ENCODE measurements at regions not wholly inside any gene's neighbourhood (a gene's known extent, or its start where the extent isn't known, plus 50 kb on each side); places are given as distances from the start of the nearest gene placed in this dataset.

DNA sequence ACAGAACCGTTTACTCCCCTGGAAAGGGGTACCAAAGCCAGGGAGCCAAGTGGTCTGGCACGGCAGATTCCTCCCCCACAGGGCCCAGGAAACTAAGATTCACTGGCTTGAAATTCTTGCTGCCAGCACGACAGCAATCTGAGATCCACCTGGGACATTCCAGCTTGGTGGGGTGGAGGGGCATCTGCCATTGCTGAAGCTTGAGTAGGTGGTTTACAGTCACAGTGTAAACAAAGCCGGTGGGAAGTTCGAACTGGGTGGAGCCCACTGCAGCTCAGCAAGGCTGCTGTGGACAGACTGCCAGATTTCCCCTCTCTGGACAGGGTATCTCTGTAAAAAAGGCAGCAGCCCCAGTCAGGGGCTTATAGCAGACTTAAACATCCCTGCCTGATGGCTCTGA is 901.7 kb upstream of the LRRTM1 start:
- no peak for DNase-seq (ENCODE audit: low spot score)

DNA sequence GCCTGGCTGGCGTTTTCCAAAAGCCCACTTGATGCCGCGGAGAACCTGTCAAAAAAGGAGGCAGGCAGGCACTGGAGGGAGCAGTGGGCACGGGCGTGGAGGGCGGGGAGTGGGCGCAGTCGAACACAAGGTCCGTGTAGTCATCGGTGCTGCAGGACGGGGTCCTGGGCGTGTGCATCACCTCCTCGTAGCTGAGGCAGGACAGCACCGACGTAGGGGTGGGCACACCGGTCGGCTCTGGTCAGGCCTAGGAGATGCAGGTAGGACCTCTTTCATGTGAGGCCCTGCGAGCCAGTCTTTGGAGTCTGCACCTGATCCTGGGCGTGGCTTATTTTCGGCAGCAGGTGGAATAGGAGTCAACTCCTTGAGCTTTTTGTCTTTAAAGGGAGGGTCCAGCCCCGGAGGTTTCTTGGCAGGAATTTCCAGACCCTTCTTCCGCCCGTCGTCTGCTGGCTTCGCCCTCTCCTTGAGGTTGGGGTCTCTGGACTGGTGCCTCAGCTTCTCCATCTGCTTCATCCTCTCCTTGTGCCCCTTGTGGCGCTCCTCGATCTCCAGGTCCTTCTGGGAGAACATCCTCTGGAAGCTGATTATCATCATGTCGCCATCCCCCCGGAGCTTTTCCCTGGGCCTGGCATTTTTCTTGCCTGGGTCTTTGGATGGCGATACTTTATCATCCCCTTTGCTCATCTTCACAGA is 892.5 kb upstream of the LRRTM1 start:
- DNase-seq (ENCODE audit: low spot score), result no peak

DNA sequence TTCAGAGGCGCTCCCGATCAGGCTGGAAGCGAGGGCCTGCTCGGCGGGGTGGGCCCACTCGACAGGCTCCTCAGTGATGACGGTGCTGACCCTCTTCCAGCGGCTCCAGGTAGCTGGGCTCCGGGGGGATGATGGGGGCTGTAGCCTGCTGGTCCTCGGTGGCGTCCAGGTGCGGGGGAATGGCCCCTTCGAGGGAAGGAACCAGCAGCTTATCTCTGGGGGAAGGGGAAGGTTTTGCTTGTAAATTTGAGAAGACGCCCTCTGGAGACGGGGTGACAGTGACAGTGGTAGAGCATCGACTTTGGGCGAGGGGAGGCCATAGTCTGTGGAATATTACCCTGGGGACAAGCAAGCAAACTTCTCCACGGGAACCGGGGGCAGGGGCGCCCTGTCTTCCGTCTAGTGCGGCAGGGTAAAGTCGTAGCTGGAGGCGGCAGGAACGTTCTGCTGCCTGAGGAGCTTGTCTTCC is 891.9 kb upstream of the LRRTM1 start:
- DNase-seq (ENCODE audit: low spot score), result peak; percentile 46

GRCh38 chr2:81195774-81196382 is 891.3 kb upstream of the LRRTM1 start:
- DNase-seq (ENCODE audit: low spot score), result peak; percentile 41

DNA sequence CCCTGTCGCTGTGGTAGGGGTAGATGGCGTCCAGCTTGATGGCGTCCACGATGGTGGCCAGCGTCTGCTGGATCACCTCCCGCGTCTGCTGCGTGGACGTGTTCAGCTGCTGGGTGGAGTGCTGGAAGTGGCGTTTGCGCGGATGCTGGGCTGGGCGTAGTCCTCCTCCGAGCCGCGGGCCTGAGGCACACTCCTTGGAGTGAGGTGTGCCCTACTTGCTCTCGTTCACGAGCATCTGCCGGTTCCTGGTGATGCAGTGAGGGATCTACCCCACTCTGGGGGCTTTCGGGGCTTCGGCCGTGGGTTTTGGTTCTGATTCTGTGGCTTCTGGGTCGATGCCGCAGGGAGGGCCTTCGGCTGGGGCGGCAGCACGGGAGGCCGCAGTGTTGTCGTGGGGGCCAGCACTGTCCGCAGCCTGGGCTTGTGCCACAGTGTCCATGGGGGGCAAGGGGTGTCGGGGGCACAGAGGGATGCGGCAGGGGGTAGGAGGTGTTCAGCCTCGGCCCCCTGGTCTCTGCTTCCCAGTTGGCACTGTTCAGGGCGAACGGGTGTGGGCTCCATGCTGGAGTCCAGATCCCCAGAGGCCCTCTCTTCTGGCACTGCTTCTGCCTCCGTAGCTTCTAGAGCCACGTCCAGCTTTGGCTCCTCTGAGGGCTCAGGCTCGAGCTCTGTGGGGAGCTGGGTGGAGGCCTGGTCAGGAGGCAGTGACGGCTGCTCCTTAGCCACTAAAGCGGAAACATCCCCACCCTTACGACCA is 890.6 kb upstream of the LRRTM1 start:
- DNase-seq (ENCODE audit: low spot score), result no peak

- no peak for DNase-seq (ENCODE audit: low spot score)
Measured at GRCh38 chr2:81194581-81194980, 890.0 kb upstream of the LRRTM1 start.

GRCh38 chr2:81194176-81194575 is 889.6 kb upstream of the LRRTM1 start:
- DNase-seq (ENCODE audit: low spot score), result no peak

GRCh38 chr2:81181845-81182244 is 877.3 kb upstream of the LRRTM1 start:
- DNase-seq (ENCODE audit: low spot score), result no peak

GRCh38 chr2:81171447-81171846 is 866.9 kb upstream of the LRRTM1 start:
- no peak for DNase-seq (ENCODE audit: low spot score)

DNA sequence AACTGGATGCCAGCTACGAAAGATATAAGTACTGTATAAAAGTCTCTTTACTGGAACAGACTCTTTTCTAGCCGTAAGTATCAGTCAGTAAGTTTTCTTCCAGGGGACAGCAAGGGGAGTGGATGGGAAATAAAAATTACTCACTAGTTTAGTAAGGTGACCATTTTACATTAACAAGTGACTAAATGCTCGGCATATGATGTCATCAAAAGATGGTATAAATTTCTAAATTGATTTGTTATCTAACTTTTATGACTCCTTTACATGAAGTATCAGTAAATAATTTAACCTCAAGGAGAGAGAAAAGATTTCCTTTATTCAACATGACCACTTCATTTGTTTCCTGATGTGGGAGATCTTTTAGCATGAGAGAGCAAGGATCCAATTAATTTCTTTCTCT is 859.0 kb upstream of the LRRTM1 start:
- no peak for DNase-seq (ENCODE audit: low spot score)

GRCh38 chr2:81158505-81158904 is 854.0 kb upstream of the LRRTM1 start:
- no peak for DNase-seq (ENCODE audit: low spot score)

- no peak for DNase-seq (ENCODE audit: low spot score)
Measured at GRCh38 chr2:81148323-81148722, 843.8 kb upstream of the LRRTM1 start.

DNA sequence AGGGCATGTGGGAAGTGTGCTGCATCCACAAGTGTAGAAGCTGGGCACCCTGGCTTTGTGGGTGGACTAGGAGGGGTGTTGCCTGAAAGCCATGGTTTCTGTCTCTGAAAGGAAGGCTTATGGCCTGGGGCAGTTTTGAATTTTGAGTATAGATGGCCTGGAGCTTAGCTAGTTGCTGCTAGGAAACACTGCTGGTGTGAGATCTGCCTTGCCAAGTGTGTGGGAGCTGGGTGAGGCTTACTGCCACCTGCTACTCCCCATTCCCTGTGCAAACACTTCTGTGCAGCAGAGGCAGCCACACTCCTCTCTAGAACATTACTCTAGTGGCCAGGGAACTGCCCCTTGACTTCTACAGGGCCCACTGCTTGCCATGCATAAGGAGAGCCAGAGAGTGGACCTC is 831.7 kb upstream of the LRRTM1 start:
- DNase-seq (ENCODE audit: low spot score), result no peak

- no peak for DNase-seq (ENCODE audit: low spot score)
Measured at GRCh38 chr2:81097361-81097760, 792.8 kb upstream of the LRRTM1 start.

DNA sequence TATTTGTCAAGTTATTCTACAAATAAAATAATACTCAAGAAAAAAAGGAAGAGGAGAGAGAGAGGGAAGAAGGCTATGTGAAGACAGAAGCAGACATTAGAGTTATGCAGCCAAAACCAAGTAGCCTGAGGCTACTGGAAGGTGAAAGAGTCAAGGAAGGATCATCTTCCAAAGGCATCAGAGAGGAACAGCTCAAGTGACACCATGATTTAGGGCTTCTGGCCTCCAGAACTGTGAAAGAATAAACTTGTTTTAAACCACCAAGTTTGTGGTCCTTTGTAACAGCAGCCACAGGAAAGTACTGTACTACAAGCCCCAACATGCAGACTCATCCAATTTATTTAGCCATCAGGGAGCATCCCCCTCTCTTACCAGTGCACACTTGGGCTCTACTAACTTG is 788.5 kb upstream of the LRRTM1 start:
- no peak for DNase-seq (ENCODE audit: low spot score)

GRCh38 chr2:81087646-81088045 is 783.1 kb upstream of the LRRTM1 start:
- DNase-seq (ENCODE audit: low spot score), result no peak

DNA sequence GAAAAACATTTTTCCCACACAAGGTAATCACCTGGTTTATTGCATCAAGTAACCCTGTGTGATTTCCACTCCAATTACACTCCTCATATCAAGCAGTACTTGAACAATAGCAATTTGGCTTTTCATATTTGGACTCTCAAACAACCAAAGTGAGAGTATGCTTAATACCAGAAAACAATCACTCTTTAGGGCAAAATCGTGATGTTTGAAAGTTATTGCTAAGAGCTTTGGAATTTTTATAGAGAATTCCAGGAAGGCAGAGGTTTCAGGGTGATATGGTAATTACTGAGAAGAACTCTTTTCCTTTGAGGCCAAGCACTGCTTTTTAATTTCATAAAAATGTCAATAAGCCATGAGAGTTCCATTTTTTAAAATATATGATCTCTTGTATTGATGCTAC is 779.5 kb upstream of the LRRTM1 start:
- no peak for DNase-seq (ENCODE audit: low spot score)

- no peak for DNase-seq (ENCODE audit: low spot score)
Measured at GRCh38 chr2:81078631-81079030, 774.1 kb upstream of the LRRTM1 start.

GRCh38 chr2:81078102-81078501 is 773.5 kb upstream of the LRRTM1 start:
- no peak for DNase-seq (ENCODE audit: low spot score)

DNA sequence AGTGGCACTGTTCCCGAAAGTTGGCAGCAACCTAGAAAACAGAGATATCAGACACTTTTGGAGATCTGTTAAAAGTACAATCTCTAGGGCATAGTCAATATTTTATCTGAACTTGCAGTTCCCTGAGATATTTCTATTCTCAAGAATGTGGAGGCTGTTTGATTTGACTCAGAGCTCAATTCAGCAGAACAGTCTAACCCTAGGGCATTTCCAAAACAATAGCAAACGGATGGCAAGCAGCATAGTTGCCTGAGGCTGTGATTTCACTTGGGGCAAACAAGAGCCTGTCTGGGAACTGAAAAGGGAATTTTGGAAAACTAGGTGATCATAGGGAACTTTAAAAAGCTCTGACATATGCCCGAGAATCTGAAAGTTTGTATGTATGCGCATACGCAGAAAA is 772.8 kb upstream of the LRRTM1 start:
- DNase-seq (ENCODE audit: low spot score), result no peak

GRCh38 chr2:81073412-81073811 is 768.9 kb upstream of the LRRTM1 start:
- no peak for DNase-seq (ENCODE audit: low spot score)

- DNase-seq (ENCODE audit: low spot score), result no peak
Measured at GRCh38 chr2:81068144-81068543, 763.6 kb upstream of the LRRTM1 start.

DNA sequence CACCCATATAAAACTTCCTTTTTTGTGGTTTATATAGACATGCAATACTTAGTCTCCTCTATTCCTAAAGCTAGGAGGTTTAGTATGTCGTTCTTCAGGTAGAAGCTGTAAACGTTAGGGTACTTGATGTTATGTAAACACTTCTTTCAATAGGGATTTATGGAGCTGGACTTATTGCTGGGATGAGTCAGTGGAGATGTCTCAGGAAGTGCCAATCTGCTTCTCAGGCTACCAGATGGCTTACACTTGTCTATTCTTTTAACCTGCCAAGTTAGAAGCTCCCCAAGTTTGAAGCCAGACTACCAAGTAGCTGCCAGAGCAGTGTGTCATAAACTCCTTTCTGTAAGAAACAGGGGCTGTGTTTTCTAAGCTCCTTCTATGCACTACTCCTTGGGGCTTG is 756.5 kb upstream of the LRRTM1 start:
- no peak for DNase-seq (ENCODE audit: low spot score)

Measured in left forelimb (tissue), 1 donor.